GM21717 (cell line): ENCODE measurements at regions not wholly inside any gene's neighbourhood (a gene's known extent, or its start where the extent isn't known, plus 50 kb on each side); places are given as distances from the start of the nearest gene placed in this dataset.

Source experiments
- ATAC-seq: cut with Tn5 transposase; IDR thresholded peaks from one replicate; pipeline ENCODE4 v1.9.1; 2021; ENCODE audit warnings: mild to moderate bottlenecking, moderate library complexity; ENCODE audit not compliant: unreplicated experiment

- no peak for ATAC-seq
These were observed 385.1 kb upstream of the HTR2A start for GRCh38 chr13:47281991-47282390.

GRCh38 chr13:47279920-47280319 is 383.1 kb upstream of the HTR2A start:
- ATAC-seq, result no peak

GRCh38 chr13:47277774-47278173 is 380.9 kb upstream of the HTR2A start:
- ATAC-seq, result no peak

- ATAC-seq, result no peak
These were observed 371.4 kb upstream of the HTR2A start for GRCh38 chr13:47268270-47268669.

GRCh38 chr13:47258384-47258783 is 361.5 kb upstream of the HTR2A start:
- ATAC-seq, result no peak

GRCh38 chr13:47256618-47257017 is 359.8 kb upstream of the HTR2A start:
- no peak for ATAC-seq

- ATAC-seq, result no peak
These were observed 355.8 kb upstream of the HTR2A start for GRCh38 chr13:47252627-47253026.

- ATAC-seq, result no peak
These were observed 354.9 kb upstream of the HTR2A start for GRCh38 chr13:47251771-47252170.

GRCh38 chr13:47250146-47250545 is 353.3 kb upstream of the HTR2A start:
- no peak for ATAC-seq

- no peak for ATAC-seq
These were observed 352.4 kb upstream of the HTR2A start for GRCh38 chr13:47249266-47249665.

- ATAC-seq, result no peak
These were observed 344.6 kb upstream of the HTR2A start for GRCh38 chr13:47241446-47241845.

- no peak for ATAC-seq
These were observed 342.2 kb upstream of the HTR2A start for GRCh38 chr13:47239025-47239424.

- no peak for ATAC-seq
These were observed 340.7 kb upstream of the HTR2A start for GRCh38 chr13:47237571-47237970.

GRCh38 chr13:47233734-47234133 is 336.9 kb upstream of the HTR2A start:
- ATAC-seq, result no peak

- ATAC-seq, result no peak
These were observed 335.7 kb upstream of the HTR2A start for GRCh38 chr13:47232516-47232915.

- no peak for ATAC-seq
These were observed 333.3 kb upstream of the HTR2A start for GRCh38 chr13:47230155-47230554.

- no peak for ATAC-seq
These were observed 329.7 kb upstream of the HTR2A start for GRCh38 chr13:47226516-47226915.

GRCh38 chr13:47220453-47221140 is 323.7 kb upstream of the HTR2A start:
- no peak for ATAC-seq

GRCh38 chr13:47218611-47219010 is 321.8 kb upstream of the HTR2A start:
- ATAC-seq, result no peak

GRCh38 chr13:47216176-47216822 is 319.4 kb upstream of the HTR2A start:
- ATAC-seq, result no peak

GRCh38 chr13:47215736-47216135 is 318.9 kb upstream of the HTR2A start:
- ATAC-seq, result no peak

- no peak for ATAC-seq
These were observed 316.2 kb upstream of the HTR2A start for GRCh38 chr13:47213047-47213446.

- no peak for ATAC-seq
These were observed 314.3 kb upstream of the HTR2A start for GRCh38 chr13:47211106-47211505.
